DMS79 (cell line): ENCODE measurements at regions not wholly inside any gene's neighbourhood (a gene's known extent, or its start where the extent isn't known, plus 50 kb on each side); places are given as distances from the start of the nearest gene placed in this dataset.

ENCODE experiments used
- DNase-seq: peaks from one replicate; lab custom pipeline; 2025; lab: John Stamatoyannopoulos, UW

- no peak for DNase-seq
Observed at GRCh38 chr3:132900481-132900880, 137.7 kb upstream of the TMEM108 start.

GRCh38 chr3:132898141-132898540, 140.1 kb upstream of the TMEM108 start:
- no peak for DNase-seq

- DNase-seq, result no peak
Observed at GRCh38 chr3:132892956-132893355, 145.2 kb upstream of the TMEM108 start.

- no peak for DNase-seq
Observed at GRCh38 chr3:132881756-132882409, 156.3 kb upstream of the TMEM108 start.

- no peak for DNase-seq
Observed at GRCh38 chr3:132880986-132881385, 157.2 kb upstream of the TMEM108 start.

- no peak for DNase-seq
Observed at GRCh38 chr3:132879656-132880055, 157.4 kb upstream of the NPHP3 start.

GRCh38 chr3:132874701-132875100, 152.5 kb upstream of the NPHP3 start:
- DNase-seq, result no peak

GRCh38 chr3:132872711-132873110, 150.5 kb upstream of the NPHP3 start:
- DNase-seq, result no peak

- DNase-seq, result no peak
Observed at GRCh38 chr3:132871956-132872355, 149.7 kb upstream of the NPHP3 start.

- peak; percentile 5 for DNase-seq
Observed at GRCh38 chr3:132870541-132870940, 148.3 kb upstream of the NPHP3 start.

GRCh38 chr3:132867956-132868355, 145.7 kb upstream of the NPHP3 start:
- no peak for DNase-seq

GRCh38 chr3:132867526-132867925, 145.3 kb upstream of the NPHP3 start:
- no peak for DNase-seq

GRCh38 chr3:132857317-132857716, 135.1 kb upstream of the NPHP3 start:
- DNase-seq, result no peak

- DNase-seq, result peak; percentile 17
Observed at GRCh38 chr3:132854856-132855535, 132.8 kb upstream of the NPHP3 start.

GRCh38 chr3:132847849-132848625, 125.8 kb upstream of the NPHP3 start:
- peak; percentile 31 for DNase-seq

GRCh38 chr3:132843851-132844553, 121.8 kb upstream of the NPHP3 start:
- no peak for DNase-seq

GRCh38 chr3:132843349-132843748, 121.1 kb upstream of the NPHP3 start:
- no peak for DNase-seq

- DNase-seq, result no peak
Observed at GRCh38 chr3:132841621-132842020, 119.4 kb upstream of the NPHP3 start.

- DNase-seq, result no peak
Observed at GRCh38 chr3:132840201-132840700, 118.0 kb upstream of the NPHP3 start.

- DNase-seq, result no peak
Observed at GRCh38 chr3:132838477-132838876, 116.3 kb upstream of the NPHP3 start.

- no peak for DNase-seq
Observed at GRCh38 chr3:132837615-132838014, 115.4 kb upstream of the NPHP3 start.

- DNase-seq, result no peak
Observed at GRCh38 chr3:132834356-132834755, 112.1 kb upstream of the NPHP3 start.
